ENCODE measurements at regions not wholly inside any gene's neighbourhood (a gene's known extent, or its start where the extent isn't known, plus 50 kb on each side); places are given as distances from the start of the nearest gene placed in this dataset.

DNA sequence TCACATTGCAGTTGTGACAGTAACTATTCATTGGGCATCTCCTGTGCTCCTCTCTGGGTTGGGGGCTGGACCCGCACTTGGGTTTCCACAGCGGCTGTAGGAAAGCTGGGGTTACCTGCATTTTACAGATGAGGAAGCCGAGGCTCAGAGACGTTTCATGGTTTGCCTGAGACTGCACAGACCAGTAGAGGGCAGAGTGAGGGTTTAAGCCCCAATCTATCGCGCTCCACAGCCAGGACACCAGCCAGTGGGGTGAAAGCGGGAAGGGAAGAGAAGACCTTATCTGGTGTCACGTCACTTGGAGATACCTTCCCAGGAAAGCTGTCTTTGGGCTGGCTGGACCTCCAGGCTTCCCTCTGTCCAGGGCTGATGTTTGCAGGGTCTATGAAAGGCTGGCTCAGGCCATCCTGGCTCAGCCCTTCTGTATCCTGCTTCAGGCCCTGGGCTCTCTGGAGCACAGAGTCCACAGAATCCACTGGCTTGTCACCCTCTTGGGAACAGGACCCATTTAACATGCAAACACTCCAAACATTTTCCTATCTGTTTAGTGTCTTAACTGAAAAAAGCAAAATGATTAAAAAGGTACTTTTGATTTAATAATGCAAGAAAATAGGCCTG is 167.7 kb downstream of the EMX2 start:
- H3K36me3 ChIP-seq (ENCODE audit: control insufficient read depth in 2 of 3, insufficient read depth in 3 of 3, low read length in 3 of 3): no peaks in the 10 kb centered on the region
- no peak overlapping the region for H3K9ac ChIP-seq (ENCODE audit: low read length in 3 of 3)
- no peaks in the 10 kb centered on the region for H3K27me3 ChIP-seq (ENCODE audit: control insufficient read depth, insufficient read depth, low read length)
- TF ChIP-seq, protein P1, sequence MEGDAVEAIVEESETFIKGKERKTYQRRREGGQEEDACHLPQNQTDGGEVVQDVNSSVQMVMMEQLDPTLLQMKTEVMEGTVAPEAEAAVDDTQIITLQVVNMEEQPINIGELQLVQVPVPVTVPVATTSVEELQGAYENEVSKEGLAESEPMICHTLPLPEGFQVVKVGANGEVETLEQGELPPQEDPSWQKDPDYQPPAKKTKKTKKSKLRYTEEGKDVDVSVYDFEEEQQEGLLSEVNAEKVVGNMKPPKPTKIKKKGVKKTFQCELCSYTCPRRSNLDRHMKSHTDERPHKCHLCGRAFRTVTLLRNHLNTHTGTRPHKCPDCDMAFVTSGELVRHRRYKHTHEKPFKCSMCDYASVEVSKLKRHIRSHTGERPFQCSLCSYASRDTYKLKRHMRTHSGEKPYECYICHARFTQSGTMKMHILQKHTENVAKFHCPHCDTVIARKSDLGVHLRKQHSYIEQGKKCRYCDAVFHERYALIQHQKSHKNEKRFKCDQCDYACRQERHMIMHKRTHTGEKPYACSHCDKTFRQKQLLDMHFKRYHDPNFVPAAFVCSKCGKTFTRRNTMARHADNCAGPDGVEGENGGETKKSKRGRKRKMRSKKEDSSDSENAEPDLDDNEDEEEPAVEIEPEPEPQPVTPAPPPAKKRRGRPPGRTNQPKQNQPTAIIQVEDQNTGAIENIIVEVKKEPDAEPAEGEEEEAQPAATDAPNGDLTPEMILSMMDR (IDR thresholded peaks at IDR 0.05; ENCODE audit: borderline replicate concordance, extremely low read depth, insufficient read depth): no peak
- H3K4me3 ChIP-seq (ENCODE audit: low read length in 3 of 3): no peak overlapping the region
- DNase-seq (no peak), FAIRE-seq (no peak)
- H3K4me1 ChIP-seq (ENCODE audit: control insufficient read depth in 2 of 3, insufficient read depth in 2 of 3, low read depth in 1 of 3, low read length in 3 of 3): no peaks in the 10 kb centered on the region
- H3K27ac ChIP-seq (ENCODE audit: low read depth in 2 of 2, low read length in 2 of 2): no peak overlapping the region
- no peaks in the 10 kb centered on the region for H3K9me3 ChIP-seq (ENCODE audit: control insufficient read depth in 2 of 3, insufficient read depth in 1 of 3, low read length in 3 of 3)
- intact Hi-C loops (cut with DNase I): no loop called here

DNA sequence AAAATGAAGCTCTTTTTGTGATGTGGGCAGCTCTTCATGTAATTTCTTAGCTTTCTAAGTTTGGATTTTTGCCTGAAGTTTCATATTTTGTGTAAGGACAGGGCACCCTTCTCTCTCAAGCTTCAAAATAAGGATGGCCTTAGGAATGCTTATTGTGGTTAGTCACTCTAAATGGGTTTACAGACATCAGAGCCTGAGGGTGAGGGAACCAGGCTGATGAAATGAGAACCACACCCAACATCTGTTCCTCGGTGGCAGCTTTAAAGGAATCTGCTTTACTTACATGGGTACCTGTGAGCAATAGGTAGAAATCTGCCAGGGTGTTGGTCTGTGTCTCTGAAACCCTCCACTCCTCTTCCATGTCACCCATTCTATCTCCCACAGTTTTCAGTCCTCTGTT is 174.3 kb downstream of the EMX2 start:
- H3K27me3 ChIP-seq (ENCODE audit: control insufficient read depth, insufficient read depth, low read length): no peaks in the 10 kb centered on the region
- FAIRE-seq (no peak), DNase-seq (no peak)
- intact Hi-C loops (cut with DNase I): no loop called here
- no peaks in the 10 kb centered on the region for H3K9me3 ChIP-seq (ENCODE audit: control insufficient read depth in 2 of 3, insufficient read depth in 1 of 3, low read length in 3 of 3)
- no peak overlapping the region for H3K9ac ChIP-seq (ENCODE audit: low read length in 3 of 3)
- no peaks in the 10 kb centered on the region for H3K36me3 ChIP-seq (ENCODE audit: control insufficient read depth in 2 of 3, insufficient read depth in 3 of 3, low read length in 3 of 3)
- TF ChIP-seq, protein P1 (IDR thresholded peaks at IDR 0.05; ENCODE audit: borderline replicate concordance, extremely low read depth, insufficient read depth): no peak
- H3K4me1 ChIP-seq (ENCODE audit: control insufficient read depth in 2 of 3, insufficient read depth in 2 of 3, low read depth in 1 of 3, low read length in 3 of 3): peaks cover 0 to 15% (median 8%) of the 10 kb centered on the region in 3 donors
- no peak overlapping the region for H3K27ac ChIP-seq (ENCODE audit: low read depth in 2 of 2, low read length in 2 of 2)
- no peak overlapping the region for H3K4me3 ChIP-seq (ENCODE audit: low read length in 3 of 3)

DNA sequence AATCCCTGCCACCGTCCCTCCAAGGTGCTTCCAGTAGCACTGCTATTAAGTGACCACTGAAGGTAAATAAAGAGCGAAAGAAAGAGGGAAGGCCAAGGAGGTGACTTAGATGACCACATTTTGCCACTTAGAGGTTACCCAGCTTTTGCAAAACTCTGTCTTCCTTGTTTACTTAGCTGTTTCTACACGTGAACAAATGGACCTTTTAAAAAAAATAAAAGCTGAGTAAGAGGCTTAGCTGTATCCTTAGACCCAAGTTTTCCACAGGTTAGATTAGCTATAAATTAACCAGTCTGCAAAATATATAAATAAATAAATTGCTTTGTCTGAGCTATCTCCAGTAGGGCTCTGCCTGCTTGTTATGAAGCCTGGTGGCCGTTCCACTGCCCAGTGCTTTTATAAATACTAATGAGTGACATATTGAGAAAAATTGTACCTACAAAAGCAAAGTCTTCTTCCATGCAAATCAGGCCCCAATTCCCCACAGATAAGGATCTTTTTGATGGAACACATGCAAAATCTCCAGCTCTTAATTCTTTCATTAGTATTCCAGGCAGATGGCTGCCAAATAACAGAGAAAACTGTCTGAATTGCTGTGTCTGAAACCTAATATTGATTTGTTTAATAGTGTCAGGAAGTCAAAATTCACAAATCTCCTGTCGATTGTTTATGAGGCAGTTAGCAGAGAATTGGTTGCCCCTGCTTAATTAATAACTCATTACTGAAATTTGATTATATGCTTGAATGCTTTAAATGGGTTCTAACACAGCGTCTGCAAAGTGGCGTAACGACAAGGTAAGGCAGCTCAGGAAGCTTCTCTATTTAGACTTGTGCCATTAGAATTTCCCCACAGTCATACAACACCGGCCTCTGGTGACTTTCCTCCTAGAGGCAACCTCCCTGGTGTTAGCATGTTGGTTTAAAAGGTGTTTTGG is 176.7 kb downstream of the EMX2 start:
- intact Hi-C loops (cut with DNase I): no loop called here
- Histone ChIP-seq H3K27me3 (ENCODE audit: control insufficient read depth, insufficient read depth, low read length) (no peaks in the 10 kb centered on the region), H3K4me3 (ENCODE audit: low read length in 3 of 3) (peak overlapping the region in 1 of 3 donors; percentile 6), H3K4me1 (ENCODE audit: control insufficient read depth in 2 of 3, insufficient read depth in 2 of 3, low read depth in 1 of 3, low read length in 3 of 3) (peaks cover 3 to 19% (median 10%) of the 10 kb centered on the region in 3 donors), H3K36me3 (ENCODE audit: control insufficient read depth in 2 of 3, insufficient read depth in 3 of 3, low read length in 3 of 3) (no peaks in the 10 kb centered on the region), H3K27ac (ENCODE audit: low read depth in 2 of 2, low read length in 2 of 2) (peak overlapping the region; percentile 76 to 78), H3K9me3 (ENCODE audit: control insufficient read depth in 2 of 3, insufficient read depth in 1 of 3, low read length in 3 of 3) (no peaks in the 10 kb centered on the region), H3K9ac (ENCODE audit: low read length in 3 of 3) (peak overlapping the region in 1 of 3 donors; percentile 5)
- DNase-seq: peak in 2 of 5 donors; percentile 61 to 66
- no peak for FAIRE-seq
- TF ChIP-seq, protein P1 (IDR thresholded peaks at IDR 0.05; ENCODE audit: borderline replicate concordance, extremely low read depth, insufficient read depth): no peak
